H1 (cell line): ENCODE measurements at regions not wholly inside any gene's neighbourhood (a gene's known extent, or its start where the extent isn't known, plus 50 kb on each side); places are given as distances from the start of the nearest gene placed in this dataset.

Source experiments
- CTCF ChIA-PET: fragments of 300-600 bp; sonication (Branson Sonifier 250); formaldehyde crosslinking; loops from one replicate; lab custom pipeline; 2021; ENCODE audit not compliant: partially characterized antibody; lab: Charles Lee
- POLR2A ChIA-PET: fragments of 300-600 bp; sonication (Branson Sonifier 250); formaldehyde crosslinking; loops from one replicate; lab custom pipeline; 2021; ENCODE audit warnings: inconsistent platforms; ENCODE audit not compliant: partially characterized antibody; lab: Charles Lee
- DNase-seq, 2 experiments: peaks; one replicate each; pipeline versions ENCODE4 v3.0.0 to v3.0.0-alpha.2; 2010 to 2022; ENCODE audit warnings: low spot score in 2 of 2, low read depth in 1 of 2, mixed read lengths in 1 of 2
- FAIRE-seq: peaks from 2 replicates; lab custom pipeline; 2011; peaks lifted over from hg19 to GRCh38; lab: Jason Lieb, UNC
- H2AFZ ChIP-seq: 2 replicates; pipeline ENCODE4 v1.8.1; 2012; ENCODE audit warnings: low read length, inconsistent platforms
- H2AK5ac ChIP-seq: 2 replicates; pipeline ENCODE4 v1.6.1; 2013; ENCODE audit warnings: low read depth, low read length
- H2BK120ac ChIP-seq: replicated peaks from 2 replicates; pipeline ENCODE3; 2013; ENCODE audit warnings: low read depth, low read length, inconsistent platforms
- H2BK12ac ChIP-seq: 2 replicates; pipeline ENCODE4 v1.6.1; 2013; ENCODE audit warnings: low read depth, low read length
- H2BK15ac ChIP-seq: 2 replicates; pipeline ENCODE4 v1.6.1; 2013; ENCODE audit warnings: low read length
- H2BK20ac ChIP-seq: 2 replicates; pipeline ENCODE4 v1.6.1; 2013; ENCODE audit warnings: low read length
- H2BK5ac ChIP-seq: 2 replicates; pipeline ENCODE4 v1.6.1; 2013; ENCODE audit warnings: low read depth, low read length
- H3K14ac ChIP-seq: 2 replicates; pipeline ENCODE4 v1.6.1; 2013; ENCODE audit warnings: inconsistent platforms; ENCODE audit not compliant: insufficient read length
- H3K18ac ChIP-seq: 2 replicates; pipeline ENCODE4 v1.6.1; 2013; ENCODE audit warnings: low read length; ENCODE audit errors: extremely low read depth
- H3K23ac ChIP-seq: 2 replicates; pipeline ENCODE4 v1.6.1; 2013; ENCODE audit warnings: inconsistent platforms; ENCODE audit not compliant: insufficient read length
- H3K23me2 ChIP-seq: 2 replicates; pipeline ENCODE4 v1.6.1; 2013; ENCODE audit warnings: low read depth, low read length
- H3K27ac ChIP-seq: 2 replicates; pipeline ENCODE4 v1.6.1; 2011; ENCODE audit warnings: low read depth, low read length, inconsistent platforms
- H3K27me3 ChIP-seq, 4 experiments: replicated peaks in 1 of 4; 1 replicate in 1 of 4; 2 replicates in 3 of 4; pipeline versions ENCODE4 v1.6.1 to v1.8.1; 2011 to 2013; ENCODE audit warnings: low read length in 3 of 4, mild to moderate bottlenecking in 3 of 4, inconsistent platforms in 2 of 4, mixed read lengths in 2 of 4, moderate library complexity in 1 of 4; ENCODE audit not compliant: control insufficient read depth in 3 of 4, insufficient read depth in 3 of 4; ENCODE audit errors: extremely low read depth in 1 of 4
- H3K36me3 ChIP-seq, 4 experiments: 2 replicates each; pipeline versions ENCODE4 v1.6.1 to v1.8.1; 2011 to 2013; ENCODE audit warnings: mild to moderate bottlenecking in 4 of 4, low read length in 3 of 4, moderate library complexity in 2 of 4, control low read depth in 1 of 4, inconsistent platforms in 1 of 4; ENCODE audit not compliant: insufficient read depth in 4 of 4, control insufficient read depth in 2 of 4
- H3K4ac ChIP-seq: replicated peaks from 2 replicates; pipeline ENCODE3; 2013; ENCODE audit warnings: low read length, low read depth, mixed read lengths, inconsistent platforms; ENCODE audit not compliant: insufficient read length
- H3K4me1 ChIP-seq, 4 experiments: replicated peaks in 1 of 4; 1 replicate in 1 of 4; 2 replicates in 3 of 4; pipeline versions ENCODE4 v1.6.1 to v1.8.1; 2011 to 2013; ENCODE audit warnings: low read length in 3 of 4, inconsistent platforms in 2 of 4, mixed read lengths in 1 of 4; ENCODE audit not compliant: insufficient read depth in 4 of 4, control insufficient read depth in 3 of 4
- H3K4me2 ChIP-seq, 2 experiments: 2 replicates each; pipeline versions ENCODE4 v1.6.1 to v1.8.1; 2011 to 2013; ENCODE audit warnings: low read depth in 2 of 2, low read length in 2 of 2, control low read depth in 1 of 2, inconsistent platforms in 1 of 2, mild to moderate bottlenecking in 1 of 2; ENCODE audit not compliant: insufficient read depth in 1 of 2
- H3K4me3 ChIP-seq, 4 experiments: fragments of 200-600, 300-600 bp in 1 of 4; sonication (generic), shearing (Covaris generic), sonication (Bioruptor Twin) in 1 of 4; 2 replicates each; pipeline versions ENCODE4 v1.5.1 to v1.8.1; 2011 to 2016; ENCODE audit warnings: low read length in 4 of 4, low read depth in 3 of 4, control low read depth in 2 of 4, inconsistent platforms in 2 of 4, mild to moderate bottlenecking in 2 of 4, mixed read lengths in 1 of 4, moderate library complexity in 1 of 4; ENCODE audit not compliant: insufficient read depth in 2 of 4; ENCODE audit errors: extremely low read depth in 1 of 4
- H3K56ac ChIP-seq: replicated peaks from 2 replicates; pipeline ENCODE3; 2013; ENCODE audit warnings: low read depth, mild to moderate bottlenecking, mixed read lengths, low read length, inconsistent platforms; ENCODE audit not compliant: insufficient read length
- H3K79me1 ChIP-seq: 2 replicates; pipeline ENCODE4 v1.6.1; 2013; ENCODE audit warnings: low read depth, low read length, control low read depth
- H3K79me2 ChIP-seq, 2 experiments: 2 replicates each; pipeline versions ENCODE4 v1.6.1 to v1.8.1; 2012 to 2013; ENCODE audit warnings: low read length in 2 of 2, mild to moderate bottlenecking in 2 of 2, inconsistent platforms in 1 of 2; ENCODE audit not compliant: insufficient read depth in 2 of 2, control insufficient read depth in 1 of 2
- H3K9ac ChIP-seq, 4 experiments: replicated peaks in 1 of 4; 1 replicate in 1 of 4; 2 replicates in 3 of 4; pipeline versions ENCODE4 v1.6.1 to v1.8.1; 2011 to 2013; ENCODE audit warnings: low read depth in 3 of 4, low read length in 3 of 4, control low read depth in 2 of 4, mild to moderate bottlenecking in 2 of 4, moderate library complexity in 2 of 4, inconsistent platforms in 1 of 4; ENCODE audit errors: extremely low read depth in 1 of 4
- H3K9me3 ChIP-seq, 2 experiments: 2 replicates each; pipeline versions ENCODE4 v1.6.1 to v1.8.1; 2012 to 2013; ENCODE audit warnings: mild to moderate bottlenecking in 2 of 2, moderate library complexity in 2 of 2, control low read depth in 1 of 2, inconsistent platforms in 1 of 2, low read depth in 1 of 2, low read length in 1 of 2, mixed read lengths in 1 of 2; ENCODE audit not compliant: insufficient read depth in 2 of 2
- H4K20me1 ChIP-seq, 2 experiments: replicated peaks in 1 of 2; 2 replicates each; pipeline versions ENCODE3 to v1.8.1; 2011 to 2013; ENCODE audit warnings: inconsistent platforms in 2 of 2, low read length in 2 of 2, mild to moderate bottlenecking in 1 of 2; ENCODE audit not compliant: insufficient read depth in 2 of 2, control insufficient read depth in 1 of 2
- H4K5ac ChIP-seq: 2 replicates; pipeline ENCODE4 v1.6.1; 2013; ENCODE audit warnings: low read length, low read depth, mixed read lengths, inconsistent platforms; ENCODE audit not compliant: insufficient read length
- H4K8ac ChIP-seq: 2 replicates; pipeline ENCODE4 v1.8.0; 2013; ENCODE audit warnings: mild to moderate bottlenecking, moderate library complexity, low read length, inconsistent platforms; ENCODE audit not compliant: insufficient read depth; ENCODE audit errors: extremely low read depth
- H4K91ac ChIP-seq: replicated peaks from 2 replicates; pipeline ENCODE3; 2013; ENCODE audit warnings: low read length, mixed read lengths, inconsistent platforms; ENCODE audit not compliant: insufficient read length
- CHD2 ChIP-seq: IDR thresholded peaks from 2 replicates; pipeline ENCODE4 v1.6.1; 2012; ENCODE audit warnings: low read length, improper control_type of control experiment
- CTBP2 ChIP-seq: IDR thresholded peaks from 2 replicates; pipeline ENCODE4 v1.7.0; 2011; ENCODE audit warnings: borderline replicate concordance, mild to moderate bottlenecking, moderate library complexity, mixed read lengths, low read length; ENCODE audit not compliant: insufficient read depth, insufficient read length
- FOSL1 ChIP-seq: IDR thresholded peaks from 2 replicates; pipeline ENCODE4 v1.6.1; 2011; ENCODE audit warnings: mild to moderate bottlenecking, low read depth, low read length, moderate library complexity; ENCODE audit not compliant: insufficient read depth
- GABPA ChIP-seq: IDR thresholded peaks from 2 replicates; pipeline ENCODE4 v1.6.1; 2011; ENCODE audit warnings: mild to moderate bottlenecking, low read length, moderate library complexity, borderline replicate concordance; ENCODE audit not compliant: insufficient read depth
- GTF2F1 ChIP-seq: IDR thresholded peaks from 2 replicates; pipeline ENCODE4 v1.6.1; 2012; ENCODE audit warnings: low read depth, low read length, improper control_type of control experiment, borderline replicate concordance
- KDM5A ChIP-seq: fragments of 200-600 bp; IDR thresholded peaks from 2 replicates; pipeline ENCODE4 v1.7.1; 2012; ENCODE audit warnings: mild to moderate bottlenecking, low read length, inconsistent platforms, mixed read lengths
- MAX ChIP-seq: IDR thresholded peaks from 2 replicates; pipeline ENCODE4 v1.6.1; 2012; ENCODE audit warnings: inconsistent platforms
- NANOG ChIP-seq: IDR thresholded peaks from 2 replicates; pipeline ENCODE4 v1.6.1; 2011; ENCODE audit warnings: low read length, low read depth, mild to moderate bottlenecking, inconsistent platforms; ENCODE audit not compliant: insufficient read depth, poor library complexity, severe bottlenecking
- RAD21 ChIP-seq, 2 experiments: IDR thresholded peaks in 1 of 2; conservative IDR thresholded peaks in 1 of 2; 2 replicates each; pipeline ENCODE4 v1.6.1; 2011; ENCODE audit warnings: low read depth in 2 of 2, low read length in 2 of 2, improper control_type of control experiment in 1 of 2, inconsistent platforms in 1 of 2, mild to moderate bottlenecking in 1 of 2, moderate library complexity in 1 of 2
- RNF2 ChIP-seq: fragments of 200-900, 300-1000 bp; sonication (generic); IDR thresholded peaks from 2 replicates; pipeline ENCODE4 v1.7.1; 2016; ENCODE audit warnings: borderline replicate concordance, low read depth, mild to moderate bottlenecking, antibody characterized with exemption, low read length; ENCODE audit not compliant: poor library complexity, severe bottlenecking; ENCODE audit errors: missing control alignments
- SP2 ChIP-seq: IDR thresholded peaks from 2 replicates; pipeline ENCODE4 v1.6.1; 2012; ENCODE audit warnings: mild to moderate bottlenecking, low read length, inconsistent platforms
- SRF ChIP-seq: IDR thresholded peaks from 2 replicates; pipeline ENCODE4 v1.6.1; 2011; ENCODE audit warnings: mild to moderate bottlenecking, low read depth, low read length, moderate library complexity
- TAF1 ChIP-seq: IDR thresholded peaks from 2 replicates; pipeline ENCODE4 v1.6.1; 2011; ENCODE audit warnings: mild to moderate bottlenecking, low read depth, low read length
- TBP ChIP-seq: IDR thresholded peaks from 2 replicates; pipeline ENCODE4 v1.6.1; 2011; ENCODE audit warnings: low read depth, low read length, improper control_type of control experiment
- TCF12 ChIP-seq: IDR thresholded peaks from 2 replicates; pipeline ENCODE4 v1.6.1; 2011; ENCODE audit warnings: low read depth, mild to moderate bottlenecking, low read length

- 0 out of 7 replicates have a peak, but pooled peaks cover 0 to 3% (median 0%) of the 10 kb centered on the region in 4 experiments for H3K4me1 ChIP-seq
- no peaks in the 10 kb centered on the region for H3K36me3 ChIP-seq
- no peak overlapping the region for H3K9ac ChIP-seq
- no peaks in the 10 kb centered on the region for H4K20me1 ChIP-seq
- no peak overlapping the region for H3K56ac ChIP-seq
- no peak overlapping the region for H4K8ac ChIP-seq
- no peak for FAIRE-seq
- no peak overlapping the region for H2BK12ac ChIP-seq
- no peak overlapping the region for H3K4ac ChIP-seq
- H3K4me2 ChIP-seq: peak overlapping the region in 1 of 2 experiments; percentile 41; a peak in 1 of 4 replicates
- no peak overlapping the region for H4K91ac ChIP-seq
- no peak overlapping the region for H2AK5ac ChIP-seq
- H3K14ac ChIP-seq: no peak overlapping the region
- no peak overlapping the region for H2BK5ac ChIP-seq
- no peak overlapping the region for H2BK20ac ChIP-seq
- no peak overlapping the region for H3K4me3 ChIP-seq
- H3K79me2 ChIP-seq: no peaks in the 10 kb centered on the region
- H4K5ac ChIP-seq: no peak overlapping the region
- no peak overlapping the region for H3K23ac ChIP-seq
- DNase-seq: no peak
- ChIA-PET CTCF (no interaction called here), POLR2A (no interaction called here)
- no peaks in the 10 kb centered on the region for H3K27me3 ChIP-seq
- H2BK15ac ChIP-seq: no peak overlapping the region
- peak overlapping the region; percentile 74; the same call in 1 of the 2 replicates for H2AFZ ChIP-seq
- no peak overlapping the region for H3K18ac ChIP-seq
- no peak overlapping the region for H2BK120ac ChIP-seq
- no peaks in the 10 kb centered on the region for H3K79me1 ChIP-seq
- no peak overlapping the region for H3K27ac ChIP-seq
- H3K9me3 ChIP-seq: peaks cover 0 to 3% of the 10 kb centered on the region in 2 experiments; a peak in 1 of 4 replicates
- no peaks in the 10 kb centered on the region for H3K23me2 ChIP-seq
- TF ChIP-seq RAD21 (IDR thresholded peaks at IDR 0.05 in 1 of 2, conservative IDR thresholded peaks at IDR 0.05 in 1 of 2; ENCODE audit: low read depth in 2 of 2, low read length in 2 of 2): no peak
- no peak for TF ChIP-seq SRF
- TF ChIP-seq RNF2: no peak
- TF ChIP-seq TCF12: no peak
- no peak for TF ChIP-seq FOSL1
- no peak for TF ChIP-seq MAX
- no peak for TF ChIP-seq KDM5A
- TF ChIP-seq CTBP2: no peak
- TF ChIP-seq GTF2F1: no peak
- TF ChIP-seq GABPA: no peak
- TF ChIP-seq CHD2: no peak
- TF ChIP-seq NANOG: no peak
- no peak for TF ChIP-seq TBP
- no peak for TF ChIP-seq SP2
- TF ChIP-seq TAF1: no peak
These were observed 494.7 kb upstream of the CHORDC1 start for GRCh38 chr11:90717522-90717921.
